ENCODE measurements at regions not wholly inside any gene's neighbourhood (a gene's known extent, or its start where the extent isn't known, plus 50 kb on each side); places are given as distances from the start of the nearest gene placed in this dataset.

- TF ChIP-seq CTCF (conservative IDR thresholded peaks at IDR 0.05; ENCODE audit: low read depth in 2 of 2) (no peak), EZH2phosphoT487 (IDR thresholded peaks at IDR 0.05; ENCODE audit: unreplicated experiment) (no peak), EZH2 (IDR thresholded peaks at IDR 0.05; ENCODE audit: low read depth, unreplicated experiment) (no peak), POLR2AphosphoS5 (IDR thresholded peaks at IDR 0.05; ENCODE audit: low read depth) (no peak), NANOG (IDR thresholded peaks at IDR 0.05; ENCODE audit: borderline replicate concordance) (no peak), ETS1 (IDR thresholded peaks at IDR 0.05) (no peak), CREB1 (CRISPR knock-in tag; IDR thresholded peaks at IDR 0.05; ENCODE audit: low read depth) (no peak), STAT1 (IDR thresholded peaks at IDR 0.05; ENCODE audit: unreplicated experiment) (no peak), JUNB (IDR thresholded peaks at IDR 0.05; ENCODE audit: unreplicated experiment) (no peak)
- TF ChIP-seq, protein P1, sequence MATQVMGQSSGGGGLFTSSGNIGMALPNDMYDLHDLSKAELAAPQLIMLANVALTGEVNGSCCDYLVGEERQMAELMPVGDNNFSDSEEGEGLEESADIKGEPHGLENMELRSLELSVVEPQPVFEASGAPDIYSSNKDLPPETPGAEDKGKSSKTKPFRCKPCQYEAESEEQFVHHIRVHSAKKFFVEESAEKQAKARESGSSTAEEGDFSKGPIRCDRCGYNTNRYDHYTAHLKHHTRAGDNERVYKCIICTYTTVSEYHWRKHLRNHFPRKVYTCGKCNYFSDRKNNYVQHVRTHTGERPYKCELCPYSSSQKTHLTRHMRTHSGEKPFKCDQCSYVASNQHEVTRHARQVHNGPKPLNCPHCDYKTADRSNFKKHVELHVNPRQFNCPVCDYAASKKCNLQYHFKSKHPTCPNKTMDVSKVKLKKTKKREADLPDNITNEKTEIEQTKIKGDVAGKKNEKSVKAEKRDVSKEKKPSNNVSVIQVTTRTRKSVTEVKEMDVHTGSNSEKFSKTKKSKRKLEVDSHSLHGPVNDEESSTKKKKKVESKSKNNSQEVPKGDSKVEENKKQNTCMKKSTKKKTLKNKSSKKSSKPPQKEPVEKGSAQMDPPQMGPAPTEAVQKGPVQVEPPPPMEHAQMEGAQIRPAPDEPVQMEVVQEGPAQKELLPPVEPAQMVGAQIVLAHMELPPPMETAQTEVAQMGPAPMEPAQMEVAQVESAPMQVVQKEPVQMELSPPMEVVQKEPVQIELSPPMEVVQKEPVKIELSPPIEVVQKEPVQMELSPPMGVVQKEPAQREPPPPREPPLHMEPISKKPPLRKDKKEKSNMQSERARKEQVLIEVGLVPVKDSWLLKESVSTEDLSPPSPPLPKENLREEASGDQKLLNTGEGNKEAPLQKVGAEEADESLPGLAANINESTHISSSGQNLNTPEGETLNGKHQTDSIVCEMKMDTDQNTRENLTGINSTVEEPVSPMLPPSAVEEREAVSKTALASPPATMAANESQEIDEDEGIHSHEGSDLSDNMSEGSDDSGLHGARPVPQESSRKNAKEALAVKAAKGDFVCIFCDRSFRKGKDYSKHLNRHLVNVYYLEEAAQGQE (IDR thresholded peaks at IDR 0.05; ENCODE audit: unreplicated experiment) = no peak
Observed at GRCh38 chr2:18411626-18412025, 148.8 kb downstream of the RDH14 start.
